Neural crest cell (in vitro differentiated cells): ENCODE measurements at regions not wholly inside any gene's neighbourhood (a gene's known extent, or its start where the extent isn't known, plus 50 kb on each side); places are given as distances from the start of the nearest gene placed in this dataset.

ENCODE experiments used
- DNase-seq: peaks from one replicate; pipeline ENCODE4 v3.0.0; 2021; ENCODE audit warnings: low read depth, mixed read lengths, low spot score
- H3K27ac Mint-ChIP-seq: one replicate; pipeline ENCODE4 v1.8.0; 2021; ENCODE audit warnings: mild to moderate bottlenecking, mixed read lengths; ENCODE audit not compliant: unreplicated experiment
- H3K27me3 Mint-ChIP-seq: 2 replicates; pipeline ENCODE4 v1.8.0; 2021; ENCODE audit warnings: low read depth, mild to moderate bottlenecking, mixed read lengths
- H3K36me3 Mint-ChIP-seq: 2 replicates; pipeline ENCODE4 v1.8.0; 2021; ENCODE audit warnings: low read depth, mild to moderate bottlenecking, mixed read lengths
- H3K4me1 Mint-ChIP-seq: 2 replicates; pipeline ENCODE4 v1.8.0; 2021; ENCODE audit warnings: mixed read lengths
- H3K4me3 Mint-ChIP-seq: one replicate; pipeline ENCODE4 v1.8.0; 2021; ENCODE audit warnings: mild to moderate bottlenecking, mixed read lengths
- H3K9me3 Mint-ChIP-seq: 2 replicates; pipeline ENCODE4 v1.8.0; 2021; ENCODE audit warnings: mixed read lengths
- CTCF ChIP-seq: fragments of 200-600 bp; sonication (generic); conservative IDR thresholded peaks from 2 replicates; pipeline ENCODE4 v1.5.0; 2021; ENCODE audit warnings: antibody characterized with exemption, mild to moderate bottlenecking

- H3K4me3 Mint-ChIP-seq, result no peak overlapping the region
- DNase-seq, result no peak
- no peak for TF ChIP-seq CTCF
- peaks cover 4% of the 10 kb centered on the region for H3K27me3 Mint-ChIP-seq
- no peaks in the 10 kb centered on the region for H3K36me3 Mint-ChIP-seq
- H3K4me1 Mint-ChIP-seq, result peaks cover 34% of the 10 kb centered on the region
- H3K27ac Mint-ChIP-seq, result no peak overlapping the region
- H3K9me3 Mint-ChIP-seq, result no peaks in the 10 kb centered on the region
Observed at GRCh38 chr11:134734894-134735293, 322.9 kb upstream of the B3GAT1 start.

- no peaks in the 10 kb centered on the region for H3K9me3 Mint-ChIP-seq
- H3K4me1 Mint-ChIP-seq, result peaks cover 34% of the 10 kb centered on the region
- no peak overlapping the region for H3K27ac Mint-ChIP-seq
- no peaks in the 10 kb centered on the region for H3K36me3 Mint-ChIP-seq
- DNase-seq, result no peak
- no peak for TF ChIP-seq CTCF
- peaks cover 4% of the 10 kb centered on the region for H3K27me3 Mint-ChIP-seq
- no peak overlapping the region for H3K4me3 Mint-ChIP-seq
Observed at GRCh38 chr11:134734141-134734845, 322.3 kb upstream of the B3GAT1 start.

- no peak for DNase-seq
- peaks cover 4% of the 10 kb centered on the region for H3K27me3 Mint-ChIP-seq
- H3K27ac Mint-ChIP-seq, result no peak overlapping the region
- no peak for TF ChIP-seq CTCF
- H3K4me3 Mint-ChIP-seq, result no peak overlapping the region
- H3K4me1 Mint-ChIP-seq, result peaks cover 34% of the 10 kb centered on the region
- no peaks in the 10 kb centered on the region for H3K36me3 Mint-ChIP-seq
- no peaks in the 10 kb centered on the region for H3K9me3 Mint-ChIP-seq
Observed at GRCh38 chr11:134733646-134734045, 321.6 kb upstream of the B3GAT1 start.

GRCh38 chr11:134731213-134731961 is 319.3 kb upstream of the B3GAT1 start:
- no peak overlapping the region for H3K4me3 Mint-ChIP-seq
- H3K4me1 Mint-ChIP-seq, result peaks cover 37% of the 10 kb centered on the region
- no peak for TF ChIP-seq CTCF
- no peak for DNase-seq
- peak overlapping the region; percentile 57 for H3K27ac Mint-ChIP-seq
- no peaks in the 10 kb centered on the region for H3K36me3 Mint-ChIP-seq
- no peaks in the 10 kb centered on the region for H3K9me3 Mint-ChIP-seq
- H3K27me3 Mint-ChIP-seq, result peaks cover 9% of the 10 kb centered on the region

GRCh38 chr11:134730561-134731212 is 318.6 kb upstream of the B3GAT1 start:
- H3K27ac Mint-ChIP-seq, result no peak overlapping the region
- H3K36me3 Mint-ChIP-seq, result no peaks in the 10 kb centered on the region
- no peak for TF ChIP-seq CTCF
- H3K27me3 Mint-ChIP-seq, result peaks cover 9% of the 10 kb centered on the region
- no peaks in the 10 kb centered on the region for H3K9me3 Mint-ChIP-seq
- H3K4me1 Mint-ChIP-seq, result peaks cover 37% of the 10 kb centered on the region
- no peak for DNase-seq
- no peak overlapping the region for H3K4me3 Mint-ChIP-seq
